Superior temporal gyrus (tissue), 1 donor: ENCODE measurements at regions not wholly inside any gene's neighbourhood (a gene's known extent, or its start where the extent isn't known, plus 50 kb on each side); places are given as distances from the start of the nearest gene placed in this dataset.

Experiments used
- DNase-seq: peaks from one replicate; pipeline ENCODE4 v3.0.0-alpha.2; 2016; ENCODE audit errors: extremely low spot score

DNA sequence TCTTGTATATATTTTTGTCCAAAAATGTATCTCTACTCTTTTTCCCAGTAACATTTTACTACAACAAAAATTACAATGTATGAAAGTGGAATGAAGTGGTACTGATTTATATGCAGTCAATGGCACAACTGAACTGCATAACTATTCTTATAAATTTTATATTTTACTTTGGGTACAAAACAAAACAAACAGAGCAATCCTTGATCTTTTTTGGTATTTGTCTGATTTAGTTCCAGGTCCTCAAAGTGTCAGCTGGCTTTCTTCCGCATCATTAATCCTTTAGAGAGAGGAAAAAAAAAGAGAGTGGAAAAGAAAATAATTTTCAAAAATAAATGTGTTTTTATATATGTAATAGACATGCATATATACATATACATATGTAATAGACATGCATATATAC lies 252.4 kb upstream of the SLIT2 start:
- DNase-seq = no peak

DNA sequence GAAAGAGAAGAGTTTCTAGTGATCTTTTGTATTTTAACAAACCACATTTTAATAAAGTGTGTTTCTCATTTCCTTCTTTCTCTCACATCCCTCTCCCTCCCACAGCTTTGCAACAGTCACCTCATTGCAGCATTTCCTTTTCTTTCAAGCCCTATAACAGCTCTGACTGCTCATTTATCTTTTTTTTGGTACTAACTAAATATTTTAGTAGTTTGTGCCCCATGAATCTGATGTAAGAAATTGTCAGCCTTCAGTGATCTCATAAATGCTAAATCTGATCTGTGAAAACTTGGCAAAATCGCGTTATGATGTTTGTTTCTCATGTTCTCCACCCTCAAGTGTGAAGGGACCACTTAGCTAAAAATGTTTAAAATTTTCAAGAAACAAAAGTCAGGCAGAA lies 258.5 kb upstream of the SLIT2 start:
- DNase-seq = no peak

DNA sequence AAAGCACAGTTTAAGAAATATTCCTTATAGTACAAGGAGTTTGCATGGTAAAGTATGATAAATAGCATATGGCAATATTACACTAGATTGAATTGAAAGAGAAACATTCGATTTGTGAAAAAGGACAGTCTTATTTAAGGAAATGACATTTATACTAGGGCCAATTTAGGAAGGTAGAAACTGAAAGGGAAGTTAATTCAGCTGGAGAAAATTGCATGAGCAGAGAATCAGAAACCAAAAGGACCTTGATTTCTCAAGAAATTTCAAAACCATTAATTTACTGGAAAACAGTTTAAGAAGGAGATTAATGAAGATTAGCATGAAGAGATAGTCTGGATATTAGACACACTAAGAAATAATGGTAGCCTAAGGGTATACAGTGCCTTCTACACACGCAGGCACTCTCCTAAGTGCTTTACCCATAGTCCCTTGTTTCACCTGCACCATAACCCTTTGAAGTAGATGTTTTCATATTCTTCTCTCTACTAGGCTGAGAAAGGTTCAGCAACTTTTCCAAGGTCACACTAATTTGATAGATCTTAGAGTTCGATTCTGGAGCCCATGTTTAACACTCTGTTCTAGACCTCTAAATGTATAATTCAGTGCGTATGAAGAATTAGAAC lies 259.1 kb upstream of the SLIT2 start:
- DNase-seq = no peak

DNA sequence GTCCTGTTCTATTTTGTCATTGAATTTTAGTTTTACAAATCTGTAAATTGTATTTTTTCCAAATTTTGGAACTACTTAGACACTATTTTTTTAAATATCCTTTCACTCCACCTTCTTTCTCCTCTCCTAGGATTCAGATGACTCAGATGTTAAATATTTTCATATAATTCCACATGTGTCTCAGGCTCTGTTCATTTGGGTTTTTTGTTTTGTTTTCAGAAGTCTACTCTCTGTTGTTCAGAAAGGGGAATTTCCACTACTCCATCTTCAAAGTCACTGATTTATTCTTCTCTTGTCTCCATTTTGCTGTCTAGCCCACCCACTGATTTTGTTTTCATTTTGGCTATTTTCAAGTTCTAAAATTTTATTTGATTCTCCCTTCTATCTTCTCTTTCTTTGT lies 264.0 kb upstream of the SLIT2 start:
- DNase-seq = no peak

DNA sequence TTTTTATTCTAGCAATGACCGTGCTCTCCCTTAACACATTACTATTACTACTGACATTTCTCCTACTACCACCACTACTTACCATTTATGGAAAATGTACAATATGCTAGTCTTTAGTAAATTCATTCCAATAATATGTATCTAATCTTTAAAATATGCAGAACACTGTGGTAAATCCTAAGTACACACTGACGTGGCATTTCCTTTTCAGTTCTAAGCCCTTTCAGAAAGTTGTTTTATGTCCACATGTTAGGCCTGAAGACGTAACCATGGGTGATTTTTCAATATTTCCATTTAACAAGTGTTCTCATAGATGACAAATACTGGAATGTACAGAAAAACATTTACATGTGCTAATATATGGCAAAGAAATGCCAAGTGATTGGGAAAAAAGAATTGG lies 268.6 kb upstream of the SLIT2 start:
- DNase-seq = no peak

DNA sequence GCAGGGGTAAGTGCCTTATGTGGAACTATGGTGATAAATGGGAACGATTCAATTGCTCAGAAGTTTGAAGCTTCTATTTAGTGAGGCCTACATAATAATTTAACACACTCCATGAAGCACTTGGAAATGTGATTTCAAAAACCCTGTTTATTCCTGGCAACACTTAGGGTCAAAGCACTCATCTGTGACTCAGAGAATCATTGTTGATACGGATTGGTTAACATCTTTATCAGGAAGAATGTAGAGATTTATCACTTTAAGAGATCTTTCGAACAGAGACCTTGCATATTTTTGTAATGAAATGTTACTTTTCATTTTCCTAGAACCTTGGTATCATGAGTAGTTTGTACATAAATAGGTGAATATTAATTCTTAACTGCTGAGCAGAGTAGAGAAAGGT lies 269.1 kb upstream of the SLIT2 start:
- no peak for DNase-seq

DNA sequence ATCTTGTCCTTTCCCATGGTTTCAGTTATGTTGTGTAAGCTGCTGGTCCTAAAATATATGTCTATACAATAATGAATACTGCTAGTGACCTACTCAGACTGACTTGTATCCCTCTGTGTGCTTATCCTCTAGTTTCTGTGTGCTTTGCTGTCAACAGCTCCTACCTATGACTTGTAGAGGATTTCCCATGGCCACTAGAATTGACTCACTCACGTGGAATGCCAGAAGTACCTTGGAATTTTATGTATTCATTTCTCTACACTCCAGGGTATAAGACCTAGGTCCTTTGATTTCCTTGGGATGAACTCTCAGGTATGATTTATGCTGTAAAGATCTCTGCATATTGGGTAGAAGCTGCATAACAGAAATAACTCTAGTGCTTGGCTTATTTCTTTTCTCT lies 279.9 kb upstream of the SLIT2 start:
- no peak for DNase-seq

DNA sequence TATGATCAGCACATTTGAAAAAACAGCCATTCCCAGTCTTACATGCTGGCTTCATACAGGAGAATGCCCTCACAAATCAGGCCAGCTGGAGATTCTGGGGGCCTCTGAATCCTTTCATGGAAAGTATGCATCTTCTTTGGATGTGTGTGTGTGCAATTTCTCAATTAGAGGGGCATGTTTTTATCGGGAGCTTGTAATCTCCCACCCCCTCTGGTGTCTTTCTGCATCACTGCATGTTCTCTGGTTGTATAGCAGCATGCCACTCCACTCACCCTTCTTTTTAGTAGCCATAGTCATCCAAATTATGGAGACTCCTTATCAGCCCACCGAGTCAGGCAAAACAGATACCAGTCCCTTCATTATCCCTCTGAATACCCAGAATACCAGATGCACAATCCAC lies 282.2 kb upstream of the SLIT2 start:
- no peak for DNase-seq

DNA sequence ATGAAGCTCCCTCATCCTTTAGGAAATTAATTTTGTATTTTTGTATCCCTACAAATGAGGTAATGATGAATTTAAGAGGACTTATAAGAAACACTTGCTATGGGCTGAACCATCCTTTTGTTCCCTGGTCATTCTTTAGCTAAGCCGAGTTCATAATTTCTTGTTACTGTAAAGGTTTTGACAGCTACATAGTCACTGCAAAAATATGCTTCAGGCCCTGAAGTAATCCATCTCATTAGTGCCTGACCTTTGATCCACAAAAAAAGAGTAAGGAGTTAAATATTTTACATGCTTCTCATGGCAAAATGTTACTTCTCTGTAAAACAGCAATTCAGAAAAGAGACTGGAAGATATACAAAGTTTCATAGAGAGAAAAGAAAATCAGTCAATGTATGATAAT lies 290.6 kb upstream of the SLIT2 start:
- DNase-seq = no peak

DNA sequence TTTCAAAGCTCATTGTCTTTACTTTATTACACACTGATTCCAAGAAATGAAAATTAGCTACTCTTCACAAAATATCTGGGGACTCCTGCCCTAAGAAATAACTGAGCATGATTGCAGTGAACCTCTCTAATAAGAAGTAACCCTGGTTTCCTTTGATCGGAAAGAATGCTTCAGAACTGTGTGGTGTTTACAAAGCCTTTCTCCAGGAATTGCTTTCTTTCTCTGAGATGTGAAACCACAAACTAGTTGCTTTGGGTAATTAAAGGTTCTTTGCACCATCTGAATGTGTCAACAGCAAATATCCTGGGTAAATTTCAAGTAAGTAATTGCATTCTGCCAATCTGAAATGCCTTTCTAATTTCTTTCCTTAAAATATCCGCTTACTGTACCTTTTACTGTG lies 292.9 kb upstream of the SLIT2 start:
- no peak for DNase-seq

DNA sequence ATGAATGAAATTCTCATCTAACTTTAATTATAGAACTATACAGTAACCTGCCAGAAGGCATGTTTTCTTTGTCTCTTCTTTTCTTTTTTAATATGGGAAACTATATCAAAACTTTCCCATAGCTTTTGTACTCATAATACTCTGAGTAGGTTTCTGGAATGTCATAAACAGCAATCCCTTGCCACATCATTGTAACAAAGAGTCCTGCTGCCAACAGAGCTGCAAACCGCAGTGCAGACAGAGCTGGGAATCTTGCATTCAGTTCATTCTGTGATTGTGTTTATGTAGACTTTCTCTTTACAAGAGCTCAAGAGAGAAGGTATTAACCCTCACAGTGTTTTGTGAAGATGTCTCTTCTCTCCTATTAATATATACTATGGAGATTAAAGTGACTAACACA lies 304.4 kb upstream of the SLIT2 start:
- DNase-seq = no peak

DNA sequence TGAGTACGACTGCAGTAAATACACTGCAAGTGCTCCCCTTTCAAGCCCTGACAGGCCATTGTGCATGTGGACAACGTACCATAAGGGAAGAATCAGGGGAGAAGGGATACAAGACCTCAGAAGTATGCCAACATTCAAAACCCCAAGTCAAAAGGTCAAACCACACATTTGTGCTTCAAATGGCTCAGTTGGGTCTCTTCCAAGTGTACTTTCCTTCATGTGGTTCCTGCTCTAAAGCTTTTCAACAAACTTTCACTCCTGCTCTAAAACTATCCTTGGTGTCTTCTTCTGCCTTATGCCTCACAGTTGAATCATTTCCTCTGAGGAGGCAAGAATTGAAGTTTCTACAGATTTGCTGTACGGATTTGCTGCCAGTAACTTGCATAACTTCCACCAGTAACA lies 305.7 kb upstream of the SLIT2 start:
- no peak for DNase-seq

DNA sequence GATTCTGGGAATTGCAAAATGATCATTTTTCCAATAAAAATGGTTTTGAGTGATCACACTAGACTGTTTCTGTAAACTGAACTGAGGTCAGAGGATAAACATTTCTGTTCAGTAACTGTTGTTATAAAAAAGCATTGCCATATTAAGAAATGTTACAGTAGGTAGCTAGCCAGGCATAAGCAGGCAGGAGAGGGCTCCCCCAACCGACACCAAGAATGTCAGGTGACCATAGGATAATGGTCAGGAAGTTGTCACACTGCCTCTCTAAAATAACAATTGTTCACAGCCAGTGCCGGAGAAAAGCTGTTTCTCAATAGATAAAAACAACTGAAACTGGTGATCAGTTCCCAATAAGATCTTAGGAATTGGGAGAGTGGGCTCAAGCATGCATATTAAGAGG lies 306.2 kb upstream of the SLIT2 start:
- DNase-seq = no peak

DNA sequence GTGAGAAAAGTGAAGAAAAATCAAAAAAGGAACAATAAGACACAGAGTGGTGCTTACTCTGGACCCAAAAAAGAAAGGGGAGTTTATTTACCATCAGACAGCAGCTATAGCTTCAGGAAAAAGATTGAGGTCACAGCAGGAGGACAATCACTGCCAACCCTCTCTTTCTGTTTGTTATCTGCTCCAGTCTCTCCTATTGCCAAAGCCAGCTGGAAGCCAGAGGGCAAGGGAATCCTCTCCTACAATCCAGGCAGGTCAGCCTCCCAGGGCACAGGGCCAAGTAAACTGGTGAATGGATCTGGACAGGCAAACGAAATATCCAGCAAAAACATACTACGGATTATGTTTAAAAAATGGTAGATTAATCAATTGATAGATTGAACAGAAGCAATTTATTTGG lies 306.9 kb upstream of the SLIT2 start:
- no peak for DNase-seq

DNA sequence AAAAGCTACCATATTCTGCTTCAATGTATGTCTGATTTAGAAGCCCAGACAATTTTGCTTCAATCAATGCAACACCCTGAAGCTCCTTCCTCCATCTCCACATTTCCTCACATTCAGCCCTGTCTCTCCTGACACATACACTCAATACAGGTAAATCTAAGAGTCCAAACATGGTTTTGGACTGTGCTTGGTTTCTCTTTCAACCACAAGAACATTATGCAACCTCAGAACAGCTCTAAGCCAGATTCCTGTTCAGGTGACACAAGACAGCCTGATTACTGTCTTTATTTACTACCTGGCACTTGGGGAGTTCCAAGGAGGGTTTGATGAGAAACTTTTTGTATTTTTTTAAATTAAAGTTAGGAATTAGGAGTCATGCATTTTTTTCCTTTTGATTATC lies 307.5 kb upstream of the SLIT2 start:
- DNase-seq = no peak

DNA sequence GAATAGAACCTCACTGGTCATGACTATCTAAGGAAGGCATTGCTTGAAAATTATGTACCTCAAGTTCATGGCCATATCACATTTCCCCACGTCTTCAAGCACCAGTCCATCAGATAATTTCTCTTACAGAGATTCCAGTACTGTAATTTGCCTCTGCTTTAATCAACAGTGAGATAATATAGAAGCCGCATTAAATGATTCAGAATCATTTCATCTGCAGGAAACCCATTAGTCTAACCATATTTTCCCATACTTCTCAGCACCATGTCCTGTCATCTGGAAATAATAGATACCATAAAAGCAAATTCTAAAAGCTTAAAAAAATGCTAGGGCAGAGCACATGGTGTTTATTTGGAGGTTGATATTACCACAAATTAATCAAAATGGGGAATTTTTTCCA lies 310.3 kb upstream of the SLIT2 start:
- no peak for DNase-seq

DNA sequence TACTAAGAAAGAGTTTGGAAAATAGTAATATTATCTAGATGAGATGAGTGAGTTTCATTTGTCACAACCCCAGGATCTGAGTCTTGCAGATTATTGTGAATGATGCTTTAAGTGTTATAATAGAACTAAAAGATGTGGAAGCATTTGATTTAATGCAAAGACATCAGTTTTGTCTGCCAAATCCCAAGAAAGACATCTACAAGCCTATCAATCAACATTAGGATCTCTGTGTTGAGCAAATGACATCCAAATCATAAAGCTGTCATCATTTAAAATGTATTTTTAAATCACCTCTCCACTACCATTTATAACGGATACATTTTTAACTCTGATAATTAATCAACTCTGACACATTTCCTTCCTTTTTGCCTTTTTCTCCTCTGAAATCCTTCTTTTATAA lies 310.8 kb upstream of the SLIT2 start:
- DNase-seq = no peak

DNA sequence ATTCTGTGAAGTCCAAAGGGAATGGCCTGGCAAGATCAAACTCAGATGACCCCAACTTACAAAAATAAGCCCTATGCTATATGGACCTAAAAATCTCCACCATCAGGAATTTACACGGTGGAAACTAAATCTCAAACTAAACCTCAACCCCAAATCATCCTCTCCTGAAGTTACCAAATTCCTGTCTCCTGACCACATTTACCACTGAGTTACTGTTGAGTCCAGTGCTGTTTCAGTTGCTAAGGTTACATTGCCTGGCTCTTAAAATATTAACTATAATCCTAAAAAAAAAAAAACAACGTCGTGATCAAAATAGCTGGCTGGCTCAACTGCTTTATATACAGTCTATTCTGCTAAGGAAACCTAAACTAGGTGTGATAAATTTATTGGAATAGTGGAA lies 315.2 kb upstream of the SLIT2 start:
- DNase-seq = no peak

DNA sequence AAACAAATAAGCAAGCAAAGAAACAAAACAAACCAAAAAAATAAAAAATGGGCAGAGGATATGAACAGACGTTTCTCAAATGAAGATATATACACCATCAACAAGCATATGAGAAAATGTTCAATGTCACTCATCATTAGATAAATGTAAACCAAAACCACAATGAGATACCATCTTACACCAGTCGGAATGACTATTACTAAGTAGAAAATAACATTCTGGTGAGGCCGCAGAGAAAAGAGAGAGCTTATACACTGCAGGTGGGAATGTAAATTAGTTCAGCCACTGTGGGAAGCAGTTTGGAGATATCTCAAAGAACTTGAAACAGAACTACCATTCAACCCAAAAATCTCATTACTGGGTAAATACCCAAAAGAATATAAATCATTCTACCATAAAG lies 321.0 kb upstream of the SLIT2 start:
- DNase-seq = no peak

DNA sequence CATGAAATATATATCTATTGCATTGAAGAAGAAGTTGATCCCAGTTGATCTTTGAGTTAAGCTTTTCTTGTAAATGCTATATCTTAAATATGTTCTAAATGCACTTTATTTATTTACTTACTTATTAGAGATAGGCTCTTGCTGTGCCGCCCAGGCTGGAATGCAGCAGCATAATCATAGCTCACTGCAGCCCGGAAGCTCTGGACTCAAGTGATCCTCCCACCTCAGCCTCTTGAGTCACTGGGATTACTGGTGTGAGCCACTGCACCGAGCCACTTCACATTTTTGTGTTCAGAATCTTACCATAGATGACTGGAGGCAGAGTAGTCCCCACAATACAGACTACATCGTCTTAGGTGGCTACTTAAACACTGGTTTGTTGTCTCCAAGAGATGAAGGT lies 324.3 kb upstream of the SLIT2 start:
- no peak for DNase-seq

DNA sequence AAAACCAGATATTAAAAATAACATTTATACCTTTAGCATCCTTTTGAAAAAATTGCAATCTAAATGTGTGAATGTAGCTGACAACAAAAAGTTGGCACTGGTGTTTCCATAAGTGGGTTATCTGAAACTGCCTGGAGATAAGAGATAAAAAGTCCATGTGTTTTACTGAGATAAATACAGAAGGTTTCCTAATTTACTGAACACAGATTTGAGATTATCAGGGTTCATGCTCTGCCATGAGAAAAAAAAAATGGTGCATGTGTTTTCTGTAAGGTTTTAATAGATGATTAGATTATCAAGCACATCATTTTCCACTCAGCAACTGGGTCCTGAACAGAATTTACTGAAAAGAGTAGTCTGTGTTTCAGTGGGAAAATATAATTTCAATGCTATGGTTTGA lies 326.2 kb upstream of the SLIT2 start:
- DNase-seq = no peak

DNA sequence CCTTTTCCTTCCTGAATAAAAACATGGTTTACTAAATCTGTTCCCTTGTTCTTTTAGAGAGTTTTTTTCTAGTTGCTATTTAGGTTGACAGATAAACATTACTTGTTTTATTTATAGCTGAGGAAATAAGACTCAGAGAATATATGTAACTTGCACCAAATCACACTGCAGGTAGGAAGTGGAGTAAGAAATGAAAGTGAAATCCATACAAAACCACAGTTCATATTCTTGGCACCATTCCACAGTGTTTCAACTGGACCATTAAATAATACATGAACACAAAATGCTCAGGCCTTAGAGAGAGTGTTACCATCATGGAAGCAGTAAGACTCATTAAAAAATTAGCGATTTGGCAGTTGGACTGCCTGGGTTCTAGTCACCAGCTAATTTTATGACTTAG lies 326.9 kb upstream of the SLIT2 start:
- no peak for DNase-seq

DNA sequence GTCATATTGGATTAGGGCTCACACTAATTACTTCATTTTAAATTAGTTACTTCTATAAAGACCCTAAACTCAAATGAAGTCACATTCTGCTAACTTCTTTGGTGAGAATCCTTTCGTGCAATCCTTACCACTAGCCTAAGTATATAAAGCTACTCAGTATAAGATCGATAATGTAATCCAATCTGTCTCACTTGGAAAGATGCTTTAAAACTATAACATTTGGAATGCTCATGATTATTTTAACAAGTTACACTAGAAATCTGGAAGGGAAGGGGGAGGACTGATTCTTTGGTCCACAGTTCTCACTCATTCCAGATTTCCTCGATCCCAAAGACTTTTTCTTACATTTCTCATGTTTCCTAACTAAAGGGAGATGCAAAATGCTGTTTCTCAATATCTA lies 336.4 kb upstream of the SLIT2 start:
- no peak for DNase-seq

DNA sequence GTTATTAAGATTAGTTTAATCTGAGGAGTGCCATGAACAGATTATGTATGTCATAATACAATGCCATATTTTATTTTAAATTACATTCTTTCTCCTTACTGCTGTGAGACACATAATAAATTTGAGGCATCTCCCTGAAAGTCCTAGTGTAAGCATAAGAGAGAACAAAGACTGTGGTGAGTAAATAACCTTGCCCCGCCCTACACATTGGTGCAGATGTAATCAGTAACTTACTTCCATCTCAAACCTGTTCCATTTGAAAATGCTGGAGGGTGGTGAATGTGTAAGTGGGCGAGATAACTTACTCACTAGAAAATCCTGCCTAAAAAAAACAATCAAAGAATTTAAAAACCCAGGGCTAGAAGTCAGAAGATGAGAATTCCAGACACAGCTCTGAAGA lies 338.1 kb upstream of the SLIT2 start:
- no peak for DNase-seq
